GM19238 (cell line): ENCODE measurements at regions not wholly inside any gene's neighbourhood (a gene's known extent, or its start where the extent isn't known, plus 50 kb on each side); places are given as distances from the start of the nearest gene placed in this dataset.
"Not testable (repeated sequence)": the region's sequence is repeated elsewhere in the genome, so short reads cannot be mapped to it uniquely, and the experiment has no call there.

Experiments used
- DNase-seq: peaks from one replicate; pipeline ENCODE4 v3.0.0; 2011; ENCODE audit warnings: low spot score; ENCODE audit not compliant: insufficient read length

GRCh38 chr2:87455209-87455853 is 292.6 kb upstream of the PLGLB2 start:
- not testable (repeated sequence) for DNase-seq

DNA sequence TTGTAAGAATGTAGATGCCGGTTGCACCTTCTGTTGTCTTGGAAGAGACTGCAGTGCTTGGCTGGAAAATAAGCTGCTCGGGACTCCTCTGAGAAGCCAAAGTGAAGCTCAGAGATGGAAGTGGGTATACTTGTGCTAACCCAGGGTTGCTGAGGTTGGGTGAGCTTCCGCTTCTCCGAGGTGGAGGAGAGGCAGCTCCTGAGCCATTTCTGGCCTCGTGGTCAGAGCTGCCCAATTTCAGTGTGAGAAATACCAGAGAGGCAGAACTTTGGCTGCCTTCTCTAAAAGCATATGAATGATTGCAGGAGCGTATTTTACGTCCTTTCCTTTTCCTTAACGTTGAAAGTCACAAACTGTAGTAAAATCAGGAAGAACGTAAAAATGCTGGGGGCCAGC is 292.0 kb upstream of the PLGLB2 start:
- not testable (repeated sequence) for DNase-seq

DNA sequence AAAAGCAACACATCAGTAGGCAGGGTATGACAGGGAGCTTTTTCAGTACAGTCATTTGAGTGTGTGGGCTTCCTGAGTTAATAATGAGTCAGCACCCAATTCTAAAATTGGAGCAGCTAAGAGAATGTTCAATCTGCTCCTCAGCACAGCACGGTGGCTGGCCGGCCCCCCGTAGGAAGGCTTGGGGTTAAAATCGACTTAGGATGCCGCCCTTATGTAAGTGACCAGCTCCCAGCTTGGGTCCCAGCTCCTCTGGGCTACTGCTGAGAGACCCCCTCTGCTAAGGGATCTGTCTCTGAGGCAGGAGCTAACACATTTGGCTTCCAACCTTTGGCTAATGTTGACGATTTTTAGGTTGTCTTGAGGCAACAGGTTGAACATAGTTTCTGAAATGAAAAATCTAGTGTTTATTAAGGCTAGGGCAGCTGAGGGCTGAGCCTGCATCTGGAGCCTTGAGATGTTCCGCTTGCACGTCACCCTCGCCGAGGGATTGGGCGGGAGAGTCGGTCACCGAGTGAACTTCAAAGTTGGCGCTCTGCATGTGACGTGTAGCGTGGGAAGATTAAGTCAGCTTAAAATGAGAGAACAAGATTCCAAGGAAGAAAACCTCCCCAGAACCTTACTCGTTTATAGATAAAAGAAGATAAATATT is 291.3 kb upstream of the PLGLB2 start:
- DNase-seq = not testable (repeated sequence)

DNA sequence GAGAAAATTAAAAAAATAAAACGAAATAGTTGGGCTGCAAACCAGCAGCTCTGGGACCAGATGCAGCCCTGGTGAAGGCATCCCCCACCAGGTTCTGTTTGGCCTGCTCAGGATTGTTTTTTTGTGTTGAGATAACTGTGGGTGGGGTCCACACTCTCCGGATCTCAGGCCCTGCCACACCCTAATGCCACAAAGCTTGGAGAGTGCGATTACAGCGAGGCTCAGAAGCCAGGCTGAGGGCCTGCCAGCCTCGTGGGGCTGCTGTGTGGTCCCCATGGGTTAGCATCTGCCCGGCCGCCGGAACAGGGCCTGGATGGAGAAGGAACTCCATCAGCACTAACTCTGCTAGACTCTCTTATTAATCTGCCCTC is 290.8 kb upstream of the PLGLB2 start:
- DNase-seq = not testable (repeated sequence)

DNA sequence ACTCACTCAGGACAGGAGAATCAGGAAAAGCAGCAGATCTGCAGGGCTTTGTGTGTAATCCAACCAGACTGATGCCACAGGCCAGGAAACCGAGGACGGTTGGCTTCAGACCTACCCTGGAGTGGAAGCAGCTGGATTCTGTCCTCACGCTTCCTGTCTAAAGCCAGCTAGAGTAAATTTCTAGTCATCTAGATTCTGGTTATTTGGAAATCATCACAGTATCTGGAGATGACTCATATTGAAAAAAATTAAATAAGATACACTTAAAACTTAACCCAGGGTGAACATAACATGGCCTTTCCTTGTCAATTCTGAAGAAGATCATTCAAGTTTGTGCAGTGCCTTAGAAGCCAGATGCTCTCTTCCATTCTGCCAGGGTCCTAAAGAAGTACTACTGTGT is 288.9 kb upstream of the PLGLB2 start:
- not testable (repeated sequence) for DNase-seq

- DNase-seq = not testable (repeated sequence)
Measured at GRCh38 chr2:87460104-87460503, 287.8 kb upstream of the PLGLB2 start.

DNA sequence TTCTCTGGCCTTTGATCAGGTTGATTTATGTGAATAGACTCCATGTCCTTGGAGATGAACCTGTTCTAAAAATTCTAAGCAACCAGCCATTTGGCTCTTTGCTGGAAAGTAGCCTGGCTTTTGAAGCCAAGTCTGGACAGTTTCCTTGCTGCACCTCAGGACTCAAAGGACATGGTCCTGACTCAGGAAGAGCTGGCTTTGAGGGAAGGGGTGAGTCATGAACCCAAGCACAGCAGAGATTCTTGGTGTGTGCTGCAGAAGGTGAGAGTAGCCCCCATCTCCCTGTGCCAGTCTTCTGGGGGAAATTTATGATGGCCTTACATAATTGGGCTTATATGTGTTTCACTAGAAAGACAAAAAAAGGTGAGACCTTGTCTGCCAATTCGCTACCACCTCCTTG is 287.2 kb upstream of the PLGLB2 start:
- DNase-seq = not testable (repeated sequence)

DNA sequence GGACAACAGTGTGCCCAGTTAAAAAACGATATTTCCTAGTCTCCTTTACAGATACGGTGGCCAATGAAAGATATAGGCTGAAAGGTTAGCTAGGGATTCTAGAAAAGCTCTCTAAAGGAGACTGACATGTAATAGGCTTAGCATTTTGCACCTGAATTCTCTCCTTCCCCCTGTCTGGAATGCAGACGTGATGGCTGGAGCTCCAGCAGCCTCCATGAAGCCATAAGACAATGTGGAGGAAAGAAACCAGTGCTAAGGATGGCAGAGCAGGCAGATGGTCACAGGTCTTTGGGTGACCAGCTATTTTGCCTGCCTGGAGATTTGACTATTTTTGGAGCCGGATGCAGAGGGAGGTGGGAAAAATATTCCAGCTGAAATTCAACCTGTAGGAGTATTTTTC is 286.2 kb upstream of the PLGLB2 start:
- DNase-seq = not testable (repeated sequence)

GRCh38 chr2:87464219-87464618 is 283.7 kb upstream of the PLGLB2 start:
- DNase-seq = not testable (repeated sequence)

DNA sequence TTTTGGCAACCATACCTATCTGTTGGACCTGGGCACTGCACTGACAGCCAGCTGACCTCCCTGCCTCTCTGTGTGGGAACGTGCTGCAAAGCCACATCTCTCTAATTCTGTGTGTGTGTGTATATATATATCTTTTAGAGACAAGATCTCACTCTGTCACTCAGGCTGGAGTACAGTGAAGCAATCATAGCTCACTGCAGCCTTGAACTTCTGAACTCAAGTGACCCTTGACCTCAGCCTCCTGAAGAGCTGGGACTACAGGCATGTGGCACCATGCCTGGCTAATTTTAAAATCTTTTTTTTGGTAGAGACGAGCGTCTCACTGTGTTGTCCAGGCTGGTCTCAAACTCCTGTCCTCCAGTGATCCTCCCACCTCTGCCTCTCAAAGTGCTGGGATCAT is 282.2 kb upstream of the PLGLB2 start:
- DNase-seq = not testable (repeated sequence)

- not testable (repeated sequence) for DNase-seq
Measured at GRCh38 chr2:87466591-87467120, 281.2 kb upstream of the PLGLB2 start.

DNA sequence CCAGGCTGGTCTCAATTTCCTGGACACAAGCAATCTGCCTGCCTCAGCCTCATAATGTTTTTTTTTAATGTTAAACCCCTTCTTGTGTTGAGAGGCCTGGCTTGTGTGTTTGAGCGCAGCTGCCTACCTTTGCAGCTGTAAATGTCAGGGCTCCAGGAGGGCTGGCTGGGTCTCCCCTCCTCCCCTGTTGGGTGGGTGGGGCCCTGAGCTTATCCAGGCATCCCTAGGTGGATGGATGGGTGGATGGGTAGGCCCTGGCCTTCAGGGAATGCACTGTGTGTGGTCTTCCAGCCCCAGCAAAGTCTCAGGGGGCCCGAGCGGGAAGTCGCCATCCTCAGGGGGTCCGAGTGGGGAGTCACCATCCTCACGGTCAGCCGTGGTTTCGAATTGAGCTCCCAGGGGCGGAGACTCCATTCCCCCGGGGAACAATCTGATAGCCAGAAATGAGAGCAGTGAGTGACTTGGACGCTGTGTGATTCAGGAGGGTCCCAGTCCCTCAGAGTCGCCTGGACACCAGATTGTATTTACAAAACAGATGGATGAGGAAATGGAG is 279.4 kb upstream of the PLGLB2 start:
- not testable (repeated sequence) for DNase-seq

DNA sequence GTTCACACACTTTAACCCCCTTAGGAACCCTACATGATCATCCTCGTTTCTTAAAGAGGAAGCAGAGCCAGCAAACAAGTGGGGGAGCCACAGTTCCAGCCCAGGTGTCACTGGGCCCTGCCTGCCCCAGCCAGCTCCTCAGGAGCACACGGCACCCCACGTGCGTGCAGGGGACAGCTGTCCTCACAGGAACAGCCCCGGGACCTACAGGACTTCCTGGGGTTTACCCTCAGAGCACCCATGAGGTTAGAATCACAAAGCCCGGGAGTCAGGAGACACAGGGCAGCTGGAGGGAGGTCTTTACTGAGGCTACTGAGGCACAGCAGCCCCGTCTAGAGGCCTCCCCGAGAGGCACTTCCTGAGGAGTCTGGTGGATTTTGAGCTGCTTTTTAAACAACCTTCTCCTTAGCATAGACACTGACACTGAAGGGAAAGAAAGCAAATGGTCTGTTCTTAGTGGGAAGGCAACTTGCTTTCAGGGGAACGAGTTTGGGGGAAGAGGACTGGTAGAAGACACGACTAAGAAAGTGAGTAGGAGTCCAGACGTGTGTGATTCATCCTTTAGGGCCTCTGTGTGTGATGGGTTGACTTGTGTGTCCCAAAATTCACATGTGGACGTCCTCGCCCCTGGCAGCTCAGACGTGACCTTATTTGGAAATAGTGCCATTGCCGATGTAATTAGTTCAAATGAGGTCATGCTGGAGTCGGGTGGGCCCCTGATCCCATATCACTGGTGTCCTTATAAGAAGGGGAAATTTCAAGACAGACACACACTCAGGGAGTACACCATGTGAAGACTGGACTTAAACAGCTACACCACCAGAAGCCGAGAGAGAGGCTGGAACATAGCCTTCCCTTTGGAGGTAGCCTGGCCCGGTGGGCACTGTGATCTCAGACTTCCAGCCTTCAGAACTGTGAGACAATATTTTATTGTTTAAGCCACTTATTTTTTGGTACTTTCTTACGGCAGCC is 278.4 kb upstream of the PLGLB2 start:
- DNase-seq = not testable (repeated sequence)

GRCh38 chr2:87470381-87471380 is 277.2 kb upstream of the PLGLB2 start:
- DNase-seq = not testable (repeated sequence)

GRCh38 chr2:87471478-87471877 is 276.4 kb upstream of the PLGLB2 start:
- DNase-seq = not testable (repeated sequence)

DNA sequence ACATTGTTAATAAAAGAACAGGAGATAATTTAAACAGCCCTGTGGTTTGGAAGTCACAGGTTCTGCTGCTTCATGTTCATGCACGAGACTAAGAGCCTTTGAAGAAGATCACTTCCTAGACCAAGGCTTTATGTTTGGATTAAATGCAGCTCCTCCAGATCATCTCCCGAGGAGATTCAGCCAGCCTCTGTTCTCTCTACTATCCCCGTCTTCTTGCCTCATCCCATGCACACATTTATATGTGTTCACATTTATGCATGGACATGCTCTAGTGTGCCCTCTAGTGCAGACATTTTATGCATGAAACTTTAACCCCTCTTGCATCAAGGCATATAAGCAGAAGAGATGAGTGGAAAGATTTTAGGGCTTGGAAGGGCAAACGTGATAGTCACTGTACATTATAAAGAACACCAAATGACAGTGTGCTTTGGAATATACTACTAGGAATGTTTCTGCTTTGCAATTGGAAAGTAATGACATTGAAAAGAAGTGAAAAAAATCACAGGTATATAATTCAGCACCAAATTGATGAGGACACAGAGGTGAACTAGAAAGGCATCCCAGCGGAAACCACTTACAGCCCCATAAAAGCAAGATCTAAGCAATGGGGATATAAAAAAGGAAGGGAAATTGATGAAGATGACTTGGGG is 271.5 kb upstream of the PLGLB2 start:
- DNase-seq = not testable (repeated sequence)

GRCh38 chr2:87476936-87477335 is 271.0 kb upstream of the PLGLB2 start:
- not testable (repeated sequence) for DNase-seq

DNA sequence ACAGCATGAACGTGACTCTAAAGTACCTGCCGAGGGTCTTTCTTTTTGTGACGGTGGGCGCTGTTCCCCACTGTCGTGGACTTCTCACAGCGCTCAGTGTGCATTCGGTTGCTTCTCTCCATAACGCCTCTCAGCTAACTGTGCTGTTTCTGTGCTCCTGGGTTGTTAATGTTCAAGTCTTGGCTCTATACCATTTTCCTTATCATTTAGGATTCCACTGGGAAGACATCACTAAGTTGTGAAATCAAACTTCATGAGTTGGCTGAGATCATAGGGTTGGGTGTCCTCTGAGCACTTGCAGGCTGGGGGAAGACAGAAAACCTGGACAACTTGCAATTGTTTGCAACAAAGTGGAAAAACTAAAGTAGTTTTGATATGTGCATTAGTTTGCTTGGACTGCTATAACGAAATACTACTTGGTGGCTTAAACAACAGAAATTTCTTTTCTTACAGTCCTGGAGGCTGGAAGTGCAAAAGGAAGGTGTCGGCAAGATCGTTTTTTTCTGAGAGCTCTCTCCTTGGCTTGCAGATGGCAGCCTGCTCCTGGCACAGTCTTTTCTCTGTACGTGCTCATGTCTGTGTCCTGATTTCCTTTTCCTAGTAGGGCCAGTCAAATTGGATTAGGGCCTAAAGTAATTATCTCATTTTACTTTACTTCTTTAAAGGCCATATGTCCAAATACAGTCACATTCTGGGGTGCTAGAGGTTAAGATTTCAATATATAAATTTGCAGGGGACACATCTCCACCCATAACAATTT is 270.0 kb upstream of the PLGLB2 start:
- not testable (repeated sequence) for DNase-seq

GRCh38 chr2:87478911-87479310 is 269.0 kb upstream of the PLGLB2 start:
- not testable (repeated sequence) for DNase-seq
